OCI-LY7 (cell line): ENCODE measurements at regions not wholly inside any gene's neighbourhood (a gene's known extent, or its start where the extent isn't known, plus 50 kb on each side); places are given as distances from the start of the nearest gene placed in this dataset.

Experiments used
- CTCF ChIP-seq: fragments of 200-600 bp; sonication (generic); conservative IDR thresholded peaks from 2 replicates; pipeline ENCODE4 v1.5.1; 2014; ENCODE audit warnings: mild to moderate bottlenecking, antibody characterized with exemption, low read length, moderate library complexity, mixed read lengths
- EZH2phosphoT487 ChIP-seq: fragments of 200-600 bp; sonication (generic); IDR thresholded peaks from 2 replicates; pipeline ENCODE4 v1.6.1; 2018; ENCODE audit warnings: low read depth, borderline replicate concordance, mild to moderate bottlenecking, mixed run types, antibody characterized with exemption, low read length, moderate library complexity, mixed read lengths

DNA sequence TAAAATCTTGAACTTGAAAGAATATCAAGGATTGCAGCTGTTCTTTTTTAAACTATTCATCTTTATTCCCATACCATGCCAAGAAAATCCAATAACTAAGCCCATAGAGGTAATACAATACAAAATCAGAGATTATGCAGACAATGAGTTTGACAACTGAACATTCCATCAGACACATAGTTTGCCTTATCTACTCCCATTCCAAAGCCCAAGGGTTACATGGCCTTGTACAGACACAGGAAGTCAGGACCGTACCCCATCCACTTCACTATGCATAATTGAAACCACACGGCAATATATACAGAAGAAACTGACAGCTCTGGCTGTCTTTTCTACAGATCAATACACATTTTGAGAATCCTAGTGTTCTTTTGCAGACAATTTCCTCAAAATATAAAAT is 181.3 kb downstream of the TMX3 start:
- TF ChIP-seq CTCF: no peak
- TF ChIP-seq EZH2phosphoT487: no peak
